ENCODE measurements at regions not wholly inside any gene's neighbourhood (a gene's known extent, or its start where the extent isn't known, plus 50 kb on each side); places are given as distances from the start of the nearest gene placed in this dataset.
"Not testable (repeated sequence)": the region's sequence is repeated elsewhere in the genome, so short reads cannot be mapped to it uniquely, and the experiment has no call there.

DNA sequence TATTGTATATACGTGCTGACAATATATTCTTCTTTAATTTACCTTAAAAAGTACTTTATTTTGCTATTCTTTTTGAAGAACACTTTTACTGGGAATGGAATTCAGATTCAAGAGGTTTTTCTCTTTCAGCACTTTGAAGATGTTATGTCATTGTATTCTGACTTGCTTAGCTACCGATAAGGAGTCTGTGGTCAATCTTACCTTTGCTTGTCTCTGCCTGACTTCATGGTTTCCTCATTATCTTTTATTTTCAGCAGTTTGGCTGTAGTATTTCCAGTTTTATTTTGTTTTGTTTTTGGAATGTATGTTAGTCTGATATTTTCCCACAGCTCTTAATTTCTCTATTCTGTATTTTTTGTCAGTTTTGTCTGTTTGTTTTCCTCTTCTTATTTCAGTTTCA, 187.9 kb upstream of the SMIM30 start:
- DNase-seq (ENCODE audit: low read depth in 2 of 2), result no peak

DNA sequence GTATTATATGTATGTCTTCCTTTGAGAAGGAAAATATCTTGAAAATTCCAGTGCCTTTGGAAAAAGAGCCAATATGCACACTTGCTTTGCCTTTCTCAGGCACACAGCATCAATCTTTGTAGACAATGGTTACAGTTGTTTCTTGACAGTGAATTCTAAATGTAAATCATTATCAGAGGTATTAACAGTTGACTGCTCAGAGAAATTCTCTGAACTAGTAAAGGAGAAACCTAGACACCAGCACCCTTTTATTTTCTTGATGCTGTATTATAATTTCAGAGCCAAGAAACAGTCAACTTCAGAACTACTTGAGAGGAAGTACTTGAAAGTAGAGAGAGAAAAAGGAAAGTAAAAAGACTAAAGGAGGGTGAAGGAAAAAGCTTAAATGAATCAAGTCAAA, 185.8 kb upstream of the SMIM30 start:
- DNase-seq (ENCODE audit: low read depth in 2 of 2), result no peak

DNA sequence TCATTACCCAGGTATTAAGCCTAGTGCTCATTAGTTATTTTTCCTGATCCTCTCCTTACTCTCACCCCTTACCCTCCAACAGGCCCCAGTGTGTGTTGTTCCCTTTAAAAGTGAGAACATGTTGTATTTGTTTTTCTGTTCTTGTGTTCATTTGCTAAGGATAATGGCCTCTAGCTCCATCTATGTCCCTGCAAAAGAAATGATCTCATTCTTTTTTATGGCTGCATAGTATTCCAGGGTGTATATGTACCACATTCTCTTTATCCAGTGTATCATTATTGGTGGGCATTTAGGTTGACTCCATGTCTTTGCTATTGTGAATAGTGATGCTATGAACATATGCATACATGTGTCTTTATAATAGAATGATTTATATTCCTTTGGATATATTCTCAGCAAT, 185.0 kb upstream of the SMIM30 start:
- DNase-seq (ENCODE audit: low read depth in 2 of 2), result not testable (repeated sequence)

DNA sequence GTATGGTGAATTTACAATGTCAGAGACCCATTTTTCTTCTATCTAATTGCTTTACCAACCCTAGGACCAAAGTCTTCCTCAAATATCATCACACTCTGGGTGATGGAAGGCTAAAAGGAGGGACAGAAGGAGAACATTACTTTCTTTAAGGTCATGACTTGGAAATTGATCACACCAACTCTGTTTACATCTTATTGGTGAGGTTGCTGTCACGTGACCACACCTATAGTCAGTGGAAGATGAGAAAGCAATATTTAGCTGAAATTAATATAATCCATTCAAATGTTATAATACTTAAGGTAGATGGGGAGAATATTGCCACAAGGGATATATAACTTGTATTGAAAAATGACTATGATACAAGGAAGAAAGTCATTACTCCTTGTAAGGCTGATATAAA, 183.6 kb upstream of the SMIM30 start:
- DNase-seq (ENCODE audit: low read depth in 2 of 2), result no peak

DNA sequence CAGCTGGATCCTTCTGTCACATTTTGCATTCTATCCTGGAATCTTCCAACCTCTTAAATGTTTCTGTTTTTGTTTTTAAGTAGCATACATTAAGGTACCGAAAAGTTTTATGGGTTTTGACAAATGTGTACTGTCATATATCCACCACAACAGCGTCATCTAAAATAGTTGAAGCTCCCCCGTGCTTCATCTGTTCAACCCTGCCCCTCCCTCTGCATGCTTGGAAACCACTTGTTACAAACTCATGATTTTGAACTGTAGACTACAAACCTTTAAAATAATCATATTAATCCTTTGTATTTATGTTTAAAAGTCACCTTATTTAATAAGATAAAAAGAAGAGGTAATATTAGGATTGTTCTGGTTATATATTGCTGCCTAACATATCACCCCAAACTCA, 182.8 kb upstream of the SMIM30 start:
- DNase-seq (ENCODE audit: low read depth in 2 of 2), result no peak

DNA sequence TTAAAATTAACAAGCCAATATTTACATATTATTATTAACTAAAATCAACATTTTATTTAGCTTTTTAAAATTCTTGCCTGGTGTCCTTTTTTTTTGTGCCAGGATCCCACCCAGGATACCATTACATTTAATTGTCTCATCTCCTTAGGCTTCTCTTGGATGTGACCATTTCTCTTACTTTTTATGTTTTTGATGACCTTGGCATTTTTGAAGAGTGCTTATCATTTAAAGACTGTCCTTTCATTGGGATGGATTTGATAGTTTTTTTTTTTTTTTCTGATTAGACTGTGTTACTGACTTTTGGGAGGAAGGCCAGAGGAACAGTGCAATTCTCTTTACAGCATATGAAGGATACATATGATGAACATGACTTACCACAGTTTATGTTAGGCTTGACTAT, 181.4 kb upstream of the SMIM30 start:
- DNase-seq (ENCODE audit: low read depth in 2 of 2), result no peak

DNA sequence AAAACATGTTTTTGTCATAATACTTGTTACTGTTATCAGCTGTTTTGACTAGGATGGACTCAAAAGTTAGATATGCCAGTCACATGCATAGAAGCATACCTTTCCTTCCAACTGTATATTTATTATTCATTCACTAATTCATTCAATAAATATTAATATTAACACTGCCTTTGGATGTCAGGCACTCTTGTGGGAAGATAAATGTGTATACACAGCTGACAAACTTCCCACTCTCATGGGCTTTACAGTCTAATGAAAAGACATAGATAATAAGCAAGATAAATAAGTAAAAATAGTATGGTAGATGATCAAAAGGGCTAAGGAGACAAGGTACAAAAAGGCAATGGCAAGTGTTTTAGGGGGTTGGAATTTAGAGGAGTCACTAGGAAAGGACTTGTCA, 180.1 kb upstream of the SMIM30 start:
- DNase-seq (ENCODE audit: low read depth in 2 of 2), result no peak

DNA sequence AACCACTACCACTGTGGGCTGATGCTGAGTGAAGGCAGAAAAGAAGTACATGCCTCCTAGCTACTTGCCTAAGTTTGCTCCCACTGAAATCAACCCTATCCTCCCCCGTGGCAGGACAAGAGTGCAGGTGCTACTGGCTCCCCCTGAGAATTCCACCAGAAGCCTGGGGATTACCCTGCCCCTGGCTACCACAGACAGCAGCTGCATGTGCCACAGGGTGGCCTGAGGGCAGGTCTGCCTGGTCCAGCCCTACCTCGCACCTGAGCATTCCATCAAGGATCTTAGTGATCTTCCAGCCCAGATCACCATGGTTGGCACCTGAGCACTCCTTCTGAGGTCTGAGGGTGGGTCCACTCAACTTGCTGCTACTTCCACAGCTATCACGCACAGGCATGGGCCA, 176.4 kb upstream of the SMIM30 start:
- no peak for DNase-seq (ENCODE audit: low read depth in 2 of 2)

DNA sequence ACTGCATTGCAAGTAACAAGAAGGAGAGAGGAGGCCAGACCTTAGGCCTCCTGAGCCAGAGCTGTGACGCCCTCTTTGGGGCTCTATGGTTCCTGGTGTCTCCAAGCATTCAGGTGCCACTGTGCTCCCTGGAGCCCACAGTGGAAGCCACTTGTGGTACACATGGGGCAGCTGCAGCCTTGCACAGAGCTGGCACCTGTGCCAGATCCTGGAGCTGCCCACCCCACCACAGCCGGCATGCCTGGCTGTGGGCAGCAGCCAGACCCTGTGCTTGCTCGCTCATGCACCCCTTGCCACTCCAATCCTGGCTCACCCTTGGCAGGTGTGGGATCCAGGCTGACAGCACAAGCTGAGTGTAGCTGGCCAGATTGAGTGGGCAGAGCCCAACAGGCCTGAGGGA, 173.8 kb upstream of the SMIM30 start:
- no peak for DNase-seq (ENCODE audit: low read depth in 2 of 2)

DNA sequence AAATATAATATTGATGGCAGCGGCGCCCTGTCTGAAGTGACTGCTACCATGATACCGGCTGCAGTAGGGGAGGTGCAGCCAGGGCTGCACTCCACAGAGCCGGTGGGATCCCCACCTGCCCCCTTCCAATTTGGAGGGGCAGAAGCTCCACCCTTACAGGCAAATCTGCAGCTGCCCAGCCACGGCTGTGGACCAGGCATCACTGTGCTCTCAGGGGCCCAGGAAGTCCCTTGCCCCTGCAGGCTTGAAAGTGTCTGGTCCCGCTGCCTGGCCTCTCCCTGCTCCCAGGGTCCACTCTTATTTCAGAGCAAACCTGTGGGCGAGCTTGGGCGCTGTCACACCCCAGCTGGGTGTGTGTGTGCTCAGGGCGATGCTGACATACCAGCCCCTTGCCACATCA, 172.7 kb upstream of the SMIM30 start:
- DNase-seq (ENCODE audit: low read depth in 2 of 2), result no peak

DNA sequence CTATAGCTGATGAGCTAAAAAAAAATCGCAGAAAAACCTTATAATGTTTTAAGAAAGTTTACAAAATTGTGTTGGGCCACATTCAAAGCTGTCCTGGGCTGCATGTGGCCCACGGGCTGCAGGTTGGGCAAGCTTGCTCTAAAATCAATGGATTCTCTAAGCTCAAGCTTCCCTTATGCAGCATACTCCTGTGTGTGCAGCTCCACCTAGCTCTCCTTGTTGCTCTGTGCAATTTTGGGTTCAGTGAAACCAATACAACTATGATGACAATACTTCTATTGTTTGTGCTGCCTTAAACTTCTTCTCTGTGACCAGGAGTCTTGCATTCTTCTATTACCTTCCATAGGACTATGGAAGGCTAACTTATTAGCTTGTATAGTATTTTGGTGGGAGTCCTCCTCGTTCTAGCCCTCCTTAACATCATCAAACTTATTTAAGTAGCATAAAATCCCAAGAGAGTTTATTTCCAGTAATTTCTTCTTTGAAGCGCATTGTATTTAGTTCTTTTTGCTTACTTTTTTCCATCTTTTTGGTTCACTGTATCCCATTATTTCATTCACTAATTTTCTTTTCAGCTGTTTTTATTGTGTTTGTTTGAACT, 170.9 kb upstream of the SMIM30 start:
- DNase-seq (ENCODE audit: low read depth in 2 of 2), result no peak

DNA sequence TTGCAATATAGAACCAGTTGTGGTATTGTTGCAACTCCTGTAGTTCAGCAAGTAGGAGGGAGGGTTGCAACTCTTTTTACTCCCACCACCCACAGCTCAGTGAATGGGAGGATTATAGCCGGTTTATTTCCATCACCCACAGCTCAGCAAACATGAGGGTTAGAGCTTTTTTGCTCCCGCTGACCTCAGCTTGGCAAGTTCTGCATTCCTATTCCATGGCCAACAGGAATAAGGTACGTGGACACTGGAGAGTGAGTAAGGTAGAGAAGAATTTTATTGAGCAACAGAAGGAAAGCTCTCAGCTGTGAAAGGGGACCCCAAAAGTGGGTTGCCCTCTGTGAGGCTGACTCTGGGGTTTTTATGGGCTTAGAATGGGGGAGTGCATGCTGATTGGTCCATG, 167.1 kb upstream of the SMIM30 start:
- no peak for DNase-seq (ENCODE audit: low read depth in 2 of 2)

DNA sequence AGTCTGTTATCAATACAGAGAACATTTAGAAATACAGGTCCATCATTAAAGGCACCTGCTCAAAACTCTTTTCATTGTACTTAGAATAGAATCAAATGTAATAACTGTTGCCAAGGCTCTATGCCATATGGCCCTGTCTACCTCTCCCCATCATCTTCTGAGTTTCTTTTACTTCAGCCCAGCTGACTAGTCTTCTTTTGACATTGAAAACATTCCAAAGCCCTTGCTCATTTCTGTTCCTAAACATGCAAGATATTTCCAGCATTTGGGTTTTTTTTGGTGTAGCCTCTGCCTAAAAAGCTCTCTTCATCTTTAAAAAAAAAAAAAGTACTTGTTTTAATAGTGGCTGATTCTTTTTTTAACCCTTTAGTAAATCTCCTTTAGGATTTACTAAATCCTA, 165.5 kb upstream of the SMIM30 start:
- DNase-seq (ENCODE audit: low read depth in 2 of 2), result no peak

DNA sequence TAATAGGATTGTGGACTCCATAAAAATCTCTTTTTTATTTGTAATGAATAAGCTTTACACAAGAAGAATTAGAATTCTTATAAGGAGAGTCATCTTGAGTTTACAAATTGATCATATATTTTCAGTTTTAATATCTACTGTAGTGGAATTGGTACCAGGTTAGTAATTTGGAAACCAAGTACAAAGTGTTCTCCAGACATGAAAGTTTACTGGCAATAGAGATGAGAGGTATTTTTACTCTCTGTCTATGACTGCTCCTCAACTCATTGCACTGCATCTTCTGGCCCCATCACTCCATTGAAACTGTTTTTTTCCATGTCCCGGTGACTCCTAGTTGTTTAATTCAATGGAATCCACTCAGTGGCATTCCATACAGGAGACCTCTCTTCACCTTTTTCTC, 164.5 kb upstream of the SMIM30 start:
- no peak for DNase-seq (ENCODE audit: low read depth in 2 of 2)

DNA sequence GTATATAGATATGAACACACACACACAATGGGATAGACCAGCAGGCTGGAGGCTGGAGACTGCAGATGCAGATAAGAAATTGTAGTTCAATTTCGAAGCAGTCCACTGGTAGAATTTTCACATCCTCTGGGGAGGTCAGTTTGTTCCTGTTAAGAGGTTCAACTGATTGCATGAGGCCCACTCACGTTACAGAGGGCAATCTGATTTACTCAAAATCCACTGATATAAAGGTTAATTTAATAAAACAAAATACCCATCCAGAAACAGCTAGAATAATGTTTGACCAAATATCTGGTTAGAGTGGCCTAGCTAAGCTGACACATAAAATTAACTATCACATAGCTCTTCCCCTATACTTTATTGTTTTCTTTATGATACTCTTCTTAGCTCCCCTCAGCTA, 162.9 kb upstream of the SMIM30 start:
- no peak for DNase-seq (ENCODE audit: low read depth in 2 of 2)

DNA sequence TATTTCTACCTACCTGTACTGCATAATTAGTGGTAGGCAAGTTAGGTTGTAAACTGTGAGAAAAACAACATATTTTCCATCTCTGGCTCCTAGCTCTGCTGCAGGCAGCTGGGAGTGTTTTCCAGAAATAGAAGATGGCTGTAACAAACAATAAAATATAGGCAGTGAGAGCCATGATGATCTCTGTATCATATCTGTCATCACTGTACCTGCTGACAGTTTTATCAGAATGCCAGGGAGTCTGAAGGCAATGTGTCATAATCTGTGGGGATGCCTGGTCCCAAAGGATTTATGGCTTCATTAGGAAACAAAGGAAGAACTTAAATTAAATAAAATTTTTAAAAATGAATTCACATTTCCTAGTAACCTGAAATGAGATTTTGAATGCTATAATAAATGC, 160.9 kb upstream of the SMIM30 start:
- DNase-seq (ENCODE audit: low read depth in 2 of 2), result no peak

DNA sequence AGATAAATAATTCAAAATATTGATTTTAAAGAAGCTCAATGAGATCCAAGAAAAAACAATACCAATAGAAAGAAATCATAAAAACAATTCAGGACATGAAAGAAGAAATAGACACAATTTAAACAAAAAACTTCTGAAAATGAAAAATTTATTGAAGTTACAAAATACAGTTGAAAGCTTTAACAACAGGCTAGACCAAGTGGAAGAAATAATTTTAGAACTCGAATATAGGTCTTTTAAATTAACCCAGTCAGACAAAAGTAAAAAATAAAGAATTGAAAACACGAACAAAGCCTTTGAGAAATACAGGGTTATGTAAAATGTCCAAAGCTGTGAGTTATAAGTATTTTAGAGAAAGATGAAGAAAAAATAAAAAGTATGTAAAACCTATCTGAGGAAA, 152.4 kb upstream of the SMIM30 start:
- DNase-seq (ENCODE audit: low read depth in 2 of 2), result no peak

DNA sequence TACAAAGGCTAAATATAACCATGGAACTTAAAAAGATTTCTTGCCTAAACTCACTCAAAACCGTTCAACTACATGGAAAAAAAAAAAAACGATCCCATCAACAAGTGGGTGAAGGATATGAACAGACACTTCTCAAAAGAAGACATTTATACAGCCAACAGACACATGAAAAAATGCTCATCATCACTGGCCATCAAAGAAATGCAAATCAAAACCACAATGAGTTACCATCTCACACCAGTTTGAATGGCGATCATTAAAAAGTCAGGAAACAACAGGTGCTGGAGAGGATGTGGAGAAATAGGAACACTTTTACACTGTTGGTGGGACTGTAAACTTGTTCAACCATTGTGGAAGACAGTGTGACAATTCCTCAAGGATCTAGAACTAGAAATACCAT, 151.2 kb upstream of the SMIM30 start:
- DNase-seq (ENCODE audit: low read depth in 2 of 2), result not testable (repeated sequence)

DNA sequence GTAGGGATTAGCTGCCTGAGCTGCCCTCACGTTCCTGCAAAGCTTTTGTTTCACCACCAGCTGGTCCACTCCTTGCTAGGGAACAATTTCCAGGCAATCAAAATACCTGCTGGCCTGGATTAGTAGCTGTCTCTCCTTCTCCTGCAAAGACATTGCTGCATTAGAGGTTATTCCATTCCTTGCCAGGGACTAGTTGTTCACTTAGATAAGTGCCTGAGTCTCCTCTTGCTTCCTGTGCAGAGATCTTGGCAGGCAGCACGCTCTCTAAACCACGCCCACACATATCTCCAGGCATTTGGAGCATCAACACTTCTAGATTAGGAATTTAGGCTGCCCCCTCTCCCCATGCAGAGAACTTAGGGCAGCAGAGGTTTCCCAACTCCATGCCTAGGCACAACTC, 150.4 kb upstream of the SMIM30 start:
- no peak for DNase-seq (ENCODE audit: low read depth in 2 of 2)

DNA sequence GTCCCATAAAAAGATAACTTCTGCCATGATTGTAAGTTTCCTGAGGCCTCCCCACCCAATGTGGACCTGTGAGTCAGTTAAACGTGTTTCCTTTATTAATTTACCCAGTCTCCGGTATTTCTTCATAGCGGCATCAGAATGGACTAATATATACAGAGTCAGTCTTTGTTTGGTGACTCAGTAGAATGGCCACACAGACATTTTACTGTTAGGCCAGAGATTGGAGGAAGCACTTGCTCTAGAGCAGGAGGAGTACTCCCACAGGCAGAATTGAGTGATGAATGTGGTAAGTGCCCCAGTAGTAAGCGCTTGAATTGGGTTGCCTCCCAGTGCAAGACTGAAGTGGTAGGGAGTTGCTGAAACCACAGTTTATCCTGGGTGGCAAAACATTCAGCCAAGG, 149.5 kb upstream of the SMIM30 start:
- DNase-seq (ENCODE audit: low read depth in 2 of 2), result no peak

DNA sequence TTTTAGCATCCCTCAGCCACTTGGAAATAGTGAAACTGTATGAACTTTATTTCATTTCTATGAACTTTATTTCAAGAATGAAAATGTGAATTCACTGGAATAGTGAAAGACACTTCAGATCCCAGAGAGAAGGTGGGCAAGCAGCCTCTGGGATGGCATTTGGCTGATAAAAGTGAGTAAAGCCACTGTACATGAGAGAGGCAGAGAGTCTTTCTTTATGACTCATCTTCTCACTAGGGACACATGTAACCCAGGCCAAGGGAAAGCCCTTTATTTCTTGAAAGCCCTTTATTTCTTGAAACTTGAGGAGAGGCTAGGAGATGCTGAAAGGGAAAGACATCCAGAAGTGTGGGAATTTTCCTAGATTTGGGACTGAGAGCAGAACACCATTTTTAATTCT, 148.9 kb upstream of the SMIM30 start:
- DNase-seq (ENCODE audit: low read depth in 2 of 2), result no peak

DNA sequence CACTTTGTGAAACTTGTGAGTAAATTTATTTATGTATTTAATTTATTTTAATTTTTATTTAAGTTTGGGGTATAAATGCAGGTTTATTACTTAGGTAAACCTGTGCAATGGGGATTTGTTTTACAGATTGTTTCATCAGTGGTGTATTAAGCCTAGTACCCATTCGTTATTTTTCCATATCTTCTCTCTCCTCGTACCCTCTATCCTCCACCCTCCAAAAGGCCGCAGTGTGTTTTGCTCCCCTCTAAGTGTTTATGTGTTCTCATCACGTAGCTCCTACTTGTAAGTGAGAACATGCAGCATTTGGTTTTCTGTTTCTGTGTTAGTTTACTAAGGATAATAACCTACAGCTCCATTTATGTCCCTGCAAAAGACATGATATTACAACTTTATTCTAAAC, 145.4 kb upstream of the SMIM30 start:
- DNase-seq (ENCODE audit: low read depth in 2 of 2), result no peak

DNA sequence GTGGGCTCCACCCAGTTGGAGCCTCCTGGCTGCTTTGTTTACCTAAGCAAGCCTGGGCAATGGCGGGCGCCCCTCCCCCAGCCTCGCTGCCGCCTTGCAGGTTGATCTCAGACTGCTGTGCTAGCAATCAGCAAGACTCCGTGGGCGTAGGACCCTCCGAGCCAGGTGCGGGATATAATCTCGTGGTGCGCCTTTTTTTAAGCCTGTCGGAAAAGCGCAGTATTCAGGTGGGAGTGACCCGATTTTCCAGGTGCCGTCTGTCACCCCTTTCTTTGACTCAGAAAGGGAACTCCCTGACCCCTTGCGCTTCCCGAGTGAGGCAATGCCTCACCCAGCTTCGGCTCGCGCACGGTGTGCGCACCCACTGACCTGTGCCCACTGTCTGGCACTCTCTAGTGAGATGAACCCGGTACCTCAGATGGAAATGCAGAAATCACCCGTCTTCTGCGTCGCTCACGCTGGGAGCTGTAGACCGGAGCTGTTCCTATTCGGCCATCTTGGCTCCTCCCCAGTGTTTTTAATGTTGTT, 144.9 kb upstream of the SMIM30 start:
- DNase-seq (ENCODE audit: low read depth in 2 of 2), result not testable (repeated sequence)

DNA sequence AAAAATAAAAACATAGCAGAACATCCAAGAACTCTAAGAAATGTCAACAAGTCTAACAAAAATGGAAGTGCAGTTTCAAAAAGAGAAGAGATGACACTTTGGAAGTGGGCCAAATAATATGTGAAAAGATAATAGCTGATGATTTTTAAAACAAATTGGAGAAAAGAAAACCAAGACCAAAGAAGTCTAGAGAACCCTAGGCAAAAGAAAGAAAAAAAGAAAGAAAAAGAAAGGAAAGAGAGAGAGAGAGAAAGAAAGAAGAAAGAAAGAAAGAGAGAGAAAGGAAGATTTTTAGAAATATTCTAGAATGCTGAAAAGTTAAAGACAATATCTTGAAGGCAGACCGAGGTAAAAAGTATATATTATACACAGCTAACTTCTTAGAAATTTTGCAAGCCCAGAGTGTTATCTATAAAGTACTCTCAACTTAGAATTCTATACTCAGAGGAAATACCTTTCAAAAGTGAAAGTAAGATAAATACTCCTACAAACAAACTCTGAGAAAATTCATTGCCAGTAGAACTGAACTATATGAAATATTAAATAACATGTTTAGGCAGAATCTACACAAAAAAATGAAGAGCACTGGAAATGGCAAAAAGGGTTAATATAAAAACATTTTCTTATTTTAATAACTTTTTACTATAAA, 138.7 kb upstream of the SMIM30 start:
- no peak for DNase-seq (ENCODE audit: low read depth in 2 of 2)

Measured in stimulated activated CD8-positive, alpha-beta memory T cell treated with anti-CD3 and anti-CD28 coated beads, Interleukin-15, amount 100 ng/mL, for 48 hours (primary cell).